SK-N-SH (cell line): ENCODE measurements at regions not wholly inside any gene's neighbourhood (a gene's known extent, or its start where the extent isn't known, plus 50 kb on each side); places are given as distances from the start of the nearest gene placed in this dataset.

ENCODE experiments used
- CTCF ChIA-PET: fragments of 300-600, 350-600 bp; formaldehyde crosslinking; extraction: SDS; loops from one replicate; lab custom pipeline; 2021; lab: Yijun Ruan, JAX
- POLR2A ChIA-PET: fragments of 350-600 bp; sonication (Branson Sonifier 250); formaldehyde crosslinking; extraction: SDS; loops from one replicate; lab custom pipeline; 2020; ENCODE audit warnings: antibody characterized with exemption, inconsistent platforms; lab: Yijun Ruan, JAX
- DNase-seq: peaks from one replicate; pipeline ENCODE4 v3.0.0; 2012
- H2AFZ ChIP-seq: fragments of 200-600 bp; sonication (generic); 2 replicates; pipeline ENCODE4 v1.8.1; 2016; ENCODE audit warnings: antibody characterized with exemption, mild to moderate bottlenecking, low read depth
- H3F3A ChIP-seq: fragments of 200-600 bp; sonication (generic); replicated peaks from 2 replicates; pipeline ENCODE3; 2016; ENCODE audit warnings: antibody characterized with exemption, mild to moderate bottlenecking; ENCODE audit not compliant: insufficient read depth
- H3K27ac ChIP-seq, 2 experiments: fragments of 200-500 bp in 1 of 2; fragments of 200-600 bp in 1 of 2; sonication (Bioruptor generic) in 1 of 2; sonication (generic), shearing (Covaris generic) in 1 of 2; 2 replicates each; pipeline versions ENCODE4 v1.5.1 to v1.6.1; 2014 to 2016; ENCODE audit warnings: low read depth in 2 of 2, inconsistent platforms in 1 of 2, low read length in 1 of 2, mild to moderate bottlenecking in 1 of 2, mixed read lengths in 1 of 2
- H3K27me3 ChIP-seq: fragments of 200-600 bp; sonication (generic), shearing (Covaris generic); 2 replicates; pipeline ENCODE4 v1.6.1; 2016; ENCODE audit warnings: mixed run types; ENCODE audit not compliant: insufficient read depth
- H3K36me3 ChIP-seq, 2 experiments: fragments of 200-500 bp in 1 of 2; fragments of 200-600 bp in 1 of 2; sonication (Bioruptor generic) in 1 of 2; sonication (generic) in 1 of 2; replicated peaks in 1 of 2; 2 replicates each; pipeline versions ENCODE3 to v1.5.1; 2014 to 2016; ENCODE audit warnings: low read length in 1 of 2, mild to moderate bottlenecking in 1 of 2; ENCODE audit not compliant: insufficient read depth in 2 of 2, control insufficient read depth in 1 of 2
- H3K4me1 ChIP-seq, 2 experiments: fragments of 200-500 bp in 1 of 2; fragments of 200-600 bp in 1 of 2; sonication (Bioruptor generic) in 1 of 2; sonication (generic), shearing (Covaris generic) in 1 of 2; 2 replicates each; pipeline versions ENCODE4 v1.5.1 to v1.6.1; 2014 to 2016; ENCODE audit warnings: low read depth in 1 of 2, low read length in 1 of 2, mixed run types in 1 of 2; ENCODE audit not compliant: insufficient read depth in 2 of 2, control insufficient read depth in 1 of 2
- H3K4me2 ChIP-seq: fragments of 200-600 bp; sonication (generic), shearing (Covaris generic); 2 replicates; pipeline ENCODE4 v1.6.1; 2017; ENCODE audit warnings: mixed run types
- H3K4me3 ChIP-seq, 2 experiments: fragments of 200-500 bp in 1 of 2; fragments of 200-600 bp in 1 of 2; sonication (Bioruptor generic) in 1 of 2; sonication (generic), shearing (Covaris generic) in 1 of 2; 2 replicates each; pipeline versions ENCODE4 v1.5.1 to v1.8.1; 2014 to 2016; ENCODE audit warnings: low read depth in 2 of 2, inconsistent platforms in 1 of 2, low read length in 1 of 2, mild to moderate bottlenecking in 1 of 2, mixed read lengths in 1 of 2, moderate library complexity in 1 of 2
- H3K79me2 ChIP-seq: fragments of 200-600 bp; sonication (generic); 2 replicates; pipeline ENCODE4 v1.8.1; 2017; ENCODE audit warnings: mild to moderate bottlenecking; ENCODE audit not compliant: insufficient read depth
- H3K9ac ChIP-seq: fragments of 200-600 bp; sonication (generic); 2 replicates; pipeline ENCODE4 v1.6.1; 2017; ENCODE audit warnings: mixed run types
- H3K9me2 ChIP-seq: fragments of 200-600 bp; sonication (generic); 2 replicates; pipeline ENCODE4 v1.6.1; 2017; ENCODE audit warnings: mixed run types
- H3K9me3 ChIP-seq: fragments of 200-600 bp; sonication (generic); 2 replicates; pipeline ENCODE4 v1.6.1; 2017; ENCODE audit warnings: mixed run types, mild to moderate bottlenecking, moderate library complexity
- H4K20me1 ChIP-seq: fragments of 200-600 bp; sonication (generic); 2 replicates; pipeline ENCODE4 v1.6.1; 2017; ENCODE audit warnings: mild to moderate bottlenecking, mixed run types; ENCODE audit not compliant: insufficient read depth
- CHD2 ChIP-seq: fragments of 150-350 bp; IDR thresholded peaks from 2 replicates; pipeline ENCODE4 v1.6.1; 2018; ENCODE audit warnings: low read length; ENCODE audit not compliant: partially characterized antibody
- ELF1 ChIP-seq: IDR thresholded peaks from 2 replicates; pipeline ENCODE4 v1.4.0; 2012
- EZH2phosphoT487 ChIP-seq: fragments of 200-600 bp; sonication (generic); IDR thresholded peaks from 2 replicates; pipeline ENCODE4 v1.6.1; 2017; ENCODE audit warnings: low read depth, mixed run types, mild to moderate bottlenecking, antibody characterized with exemption, moderate library complexity, borderline replicate concordance
- FOSL2 ChIP-seq: IDR thresholded peaks from 2 replicates; pipeline ENCODE4 v1.4.0; 2012; ENCODE audit warnings: low read depth, mild to moderate bottlenecking, moderate library complexity, borderline replicate concordance
- FOXM1 ChIP-seq: IDR thresholded peaks from 2 replicates; pipeline ENCODE4 v1.4.0; 2012; ENCODE audit warnings: low read depth, mild to moderate bottlenecking
- GATA2 ChIP-seq: sonication (generic); formaldehyde crosslinking; IDR thresholded peaks from 2 replicates; pipeline ENCODE4 v1.5.0; 2020; ENCODE audit warnings: mild to moderate bottlenecking, missing genetic modification reagents
- MAX ChIP-seq: IDR thresholded peaks from 2 replicates; pipeline ENCODE4 v1.4.0; 2012; ENCODE audit warnings: low read depth
- MEF2A ChIP-seq: IDR thresholded peaks from 2 replicates; pipeline ENCODE4 v1.4.0; 2012; ENCODE audit warnings: low read depth, borderline replicate concordance
- MXI1 ChIP-seq: IDR thresholded peaks from 2 replicates; pipeline ENCODE4 v1.6.1; 2012; ENCODE audit warnings: mild to moderate bottlenecking, low read depth, low read length, improper control_type of control experiment
- NFIC ChIP-seq: IDR thresholded peaks from 2 replicates; pipeline ENCODE4 v1.4.0; 2012; ENCODE audit warnings: borderline replicate concordance
- NRF1 ChIP-seq: IDR thresholded peaks from 2 replicates; pipeline ENCODE4 v1.6.1; 2012; ENCODE audit warnings: low read depth, mild to moderate bottlenecking, low read length
- PBX3 ChIP-seq: IDR thresholded peaks from 2 replicates; pipeline ENCODE4; 2012
- POLR2AphosphoS5 ChIP-seq: IDR thresholded peaks from 2 replicates; pipeline ENCODE4 v1.6.1; 2012; ENCODE audit warnings: low read depth, low read length
- RAD21 ChIP-seq: IDR thresholded peaks from 2 replicates; pipeline ENCODE4 v1.6.1; 2012; ENCODE audit warnings: mild to moderate bottlenecking, low read length
- RCOR1 ChIP-seq: fragments of 150-350 bp; IDR thresholded peaks from 2 replicates; pipeline ENCODE4 v1.6.1; 2017; ENCODE audit warnings: antibody characterized with exemption, low read length
- SIN3A ChIP-seq: IDR thresholded peaks from 2 replicates; pipeline ENCODE4 v1.6.1; 2012; ENCODE audit warnings: low read depth, mild to moderate bottlenecking, low read length, moderate library complexity, borderline replicate concordance
- TAF1 ChIP-seq: IDR thresholded peaks from 2 replicates; pipeline ENCODE4 v1.6.1; 2012; ENCODE audit warnings: low read depth, mild to moderate bottlenecking, low read length, moderate library complexity, borderline replicate concordance
- TCF12 ChIP-seq: IDR thresholded peaks from 2 replicates; pipeline ENCODE4 v1.4.0; 2012
- TEAD4 ChIP-seq: IDR thresholded peaks from 2 replicates; pipeline ENCODE4 v1.4.0; 2012; ENCODE audit warnings: mild to moderate bottlenecking, borderline replicate concordance; ENCODE audit not compliant: insufficient read depth
- YY1 ChIP-seq: IDR thresholded peaks from 2 replicates; pipeline ENCODE4 v1.4.0; 2012; ENCODE audit warnings: low read depth, mild to moderate bottlenecking
- WGBS: methylation state at CpG from one replicate; pipeline ENCODE4 v1.1.6; 2017; ENCODE audit warnings: low lambda C conversion rate; 5-methylcytosine and 5-hydroxymethylcytosine counted together
- TF ChIP-seq, protein P1 (sequence below): fragments of 200-600 bp; sonication (generic); IDR thresholded peaks from 2 replicates; pipeline ENCODE4 v1.6.1; 2017; ENCODE audit warnings: antibody characterized with exemption, mild to moderate bottlenecking, moderate library complexity
- TF ChIP-seq, protein P2 (sequence below): IDR thresholded peaks from 2 replicates; pipeline ENCODE4 v1.4.0; 2012; ENCODE audit warnings: low read depth, borderline replicate concordance
- TF ChIP-seq, protein P3 (sequence below): fragments of 150-350 bp; IDR thresholded peaks from 2 replicates; pipeline ENCODE4 v1.6.1; 2016; ENCODE audit warnings: mild to moderate bottlenecking, low read depth, low read length

GRCh38 chr2:55992455-55992854 is 68.9 kb upstream of the EFEMP1 start (continued):
- TF ChIP-seq CHD2 (no peak), NFIC (peak; percentile 92), TAF1 (no peak), GATA2 (no peak), FOSL2 (peak; percentile 95), PBX3 (peak; percentile 83), FOXM1 (peak; percentile 87), POLR2AphosphoS5 (peak; percentile 14; the same call in 1 of the 2 replicates), TEAD4 (peak; percentile 80), TCF12 (peak; percentile 92; the same call in 1 of the 2 replicates)
- TF ChIP-seq, protein P1, sequence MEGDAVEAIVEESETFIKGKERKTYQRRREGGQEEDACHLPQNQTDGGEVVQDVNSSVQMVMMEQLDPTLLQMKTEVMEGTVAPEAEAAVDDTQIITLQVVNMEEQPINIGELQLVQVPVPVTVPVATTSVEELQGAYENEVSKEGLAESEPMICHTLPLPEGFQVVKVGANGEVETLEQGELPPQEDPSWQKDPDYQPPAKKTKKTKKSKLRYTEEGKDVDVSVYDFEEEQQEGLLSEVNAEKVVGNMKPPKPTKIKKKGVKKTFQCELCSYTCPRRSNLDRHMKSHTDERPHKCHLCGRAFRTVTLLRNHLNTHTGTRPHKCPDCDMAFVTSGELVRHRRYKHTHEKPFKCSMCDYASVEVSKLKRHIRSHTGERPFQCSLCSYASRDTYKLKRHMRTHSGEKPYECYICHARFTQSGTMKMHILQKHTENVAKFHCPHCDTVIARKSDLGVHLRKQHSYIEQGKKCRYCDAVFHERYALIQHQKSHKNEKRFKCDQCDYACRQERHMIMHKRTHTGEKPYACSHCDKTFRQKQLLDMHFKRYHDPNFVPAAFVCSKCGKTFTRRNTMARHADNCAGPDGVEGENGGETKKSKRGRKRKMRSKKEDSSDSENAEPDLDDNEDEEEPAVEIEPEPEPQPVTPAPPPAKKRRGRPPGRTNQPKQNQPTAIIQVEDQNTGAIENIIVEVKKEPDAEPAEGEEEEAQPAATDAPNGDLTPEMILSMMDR = no peak
- TF ChIP-seq, all 33 proteins: peak for 16

DNA sequence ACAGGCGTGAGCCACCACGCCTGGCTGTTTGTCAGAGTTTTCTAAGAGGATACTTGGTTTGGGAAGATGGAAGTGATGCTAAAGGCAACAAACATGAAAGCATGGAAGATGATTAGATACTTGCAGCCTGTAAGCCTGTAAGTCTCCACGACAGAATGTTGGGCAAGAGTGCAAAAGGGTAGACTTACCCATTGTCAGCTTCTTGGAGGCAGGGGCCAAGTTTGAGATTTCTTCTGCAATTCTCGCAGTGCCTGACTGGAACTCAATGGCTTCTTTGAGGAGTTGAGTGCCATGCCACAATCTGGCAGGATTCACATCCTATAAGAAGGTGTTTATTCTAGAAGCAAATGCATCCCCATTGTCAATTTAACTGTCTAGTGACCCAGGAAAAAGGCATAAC is 70.1 kb upstream of the EFEMP1 start:
- Histone ChIP-seq H3K36me3 (no peaks in the 10 kb centered on the region), H3K4me1 (0 out of 4 replicates have a peak, but pooled peaks cover 0 to 12% of the 10 kb centered on the region in 2 experiments), H3K27me3 (no peaks in the 10 kb centered on the region), H3F3A (peaks cover 21% of the 10 kb centered on the region), H3K9me3 (no peaks in the 10 kb centered on the region), H3K9me2 (no peaks in the 10 kb centered on the region), H3K4me2 (0 out of 2 replicates have a peak overlapping the region, but pooled peaks have one; percentile 16), H3K9ac (0 out of 2 replicates have a peak overlapping the region, but pooled peaks have one; percentile 44), H2AFZ (no peak overlapping the region; the same call in 1 of the 2 replicates), H3K79me2 (no peaks in the 10 kb centered on the region), H3K27ac (peak overlapping the region in 1 of 2 experiments; percentile 91; a peak in 2 of 4 replicates), H3K4me3 (no peak overlapping the region), H4K20me1 (no peaks in the 10 kb centered on the region)
- no peak for DNase-seq
- TF ChIP-seq TCF12 = no peak
- no peak for TF ChIP-seq MXI1
- no peak for TF ChIP-seq TAF1
- TF ChIP-seq YY1 = no peak
- no peak for TF ChIP-seq RCOR1
- no peak for TF ChIP-seq MEF2A
- TF ChIP-seq FOSL2 = no peak
- TF ChIP-seq FOXM1 = no peak
- TF ChIP-seq EZH2phosphoT487 = no peak
- TF ChIP-seq GATA2 = no peak
- no peak for TF ChIP-seq NRF1
- TF ChIP-seq ELF1 = no peak
- TF ChIP-seq, protein P2, sequence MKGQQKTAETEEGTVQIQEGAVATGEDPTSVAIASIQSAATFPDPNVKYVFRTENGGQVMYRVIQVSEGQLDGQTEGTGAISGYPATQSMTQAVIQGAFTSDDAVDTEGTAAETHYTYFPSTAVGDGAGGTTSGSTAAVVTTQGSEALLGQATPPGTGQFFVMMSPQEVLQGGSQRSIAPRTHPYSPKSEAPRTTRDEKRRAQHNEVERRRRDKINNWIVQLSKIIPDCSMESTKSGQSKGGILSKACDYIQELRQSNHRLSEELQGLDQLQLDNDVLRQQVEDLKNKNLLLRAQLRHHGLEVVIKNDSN = no peak
- no peak for TF ChIP-seq SIN3A
- no peak for TF ChIP-seq POLR2AphosphoS5
- no peak for TF ChIP-seq NFIC
- TF ChIP-seq, protein P3, sequence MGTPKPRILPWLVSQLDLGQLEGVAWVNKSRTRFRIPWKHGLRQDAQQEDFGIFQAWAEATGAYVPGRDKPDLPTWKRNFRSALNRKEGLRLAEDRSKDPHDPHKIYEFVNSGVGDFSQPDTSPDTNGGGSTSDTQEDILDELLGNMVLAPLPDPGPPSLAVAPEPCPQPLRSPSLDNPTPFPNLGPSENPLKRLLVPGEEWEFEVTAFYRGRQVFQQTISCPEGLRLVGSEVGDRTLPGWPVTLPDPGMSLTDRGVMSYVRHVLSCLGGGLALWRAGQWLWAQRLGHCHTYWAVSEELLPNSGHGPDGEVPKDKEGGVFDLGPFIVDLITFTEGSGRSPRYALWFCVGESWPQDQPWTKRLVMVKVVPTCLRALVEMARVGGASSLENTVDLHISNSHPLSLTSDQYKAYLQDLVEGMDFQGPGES = no peak
- TF ChIP-seq CHD2 = no peak
- no peak for TF ChIP-seq MAX
- no peak for TF ChIP-seq RAD21
- ChIA-PET POLR2A (no interaction called here), CTCF (interaction anchor here (1.2 kb wide), 1 partner anchor 9 kb away, joined by 3 read pairs; no protein-coding TSS in a partner anchor)
- WGBS = 68% methylated on average over 4 of the region's 4 CpGs
